H9 (cell line): ENCODE measurements at regions not wholly inside any gene's neighbourhood (a gene's known extent, or its start where the extent isn't known, plus 50 kb on each side); places are given as distances from the start of the nearest gene placed in this dataset.

Experiments
- DNase-seq: peaks from one replicate; pipeline ENCODE4 v3.0.0-alpha.2; 2017
- H2AFZ ChIP-seq: one replicate; pipeline ENCODE4 v1.6.1; 2013; ENCODE audit warnings: mild to moderate bottlenecking, low read length, control low read depth, moderate library complexity
- H2AK5ac ChIP-seq: 2 replicates; pipeline ENCODE4 v1.6.1; 2013; ENCODE audit warnings: low read length, control low read depth, mixed read lengths; ENCODE audit not compliant: insufficient read length
- H2BK120ac ChIP-seq: one replicate; pipeline ENCODE4 v1.6.1; 2013; ENCODE audit warnings: low read depth, mild to moderate bottlenecking, low read length, control low read depth, inconsistent platforms; ENCODE audit not compliant: poor library complexity, severe bottlenecking
- H2BK12ac ChIP-seq: 2 replicates; pipeline ENCODE4 v1.6.1; 2013; ENCODE audit warnings: low read length, control low read depth, mixed read lengths, low read depth; ENCODE audit not compliant: insufficient read length
- H2BK15ac ChIP-seq: 2 replicates; pipeline ENCODE4 v1.6.1; 2013; ENCODE audit warnings: low read depth, low read length, control low read depth
- H2BK20ac ChIP-seq: one replicate; pipeline ENCODE4 v1.6.1; 2013; ENCODE audit warnings: low read depth, mild to moderate bottlenecking, low read length, control low read depth, inconsistent platforms; ENCODE audit not compliant: poor library complexity, severe bottlenecking
- H2BK5ac ChIP-seq: 2 replicates; pipeline ENCODE4 v1.6.1; 2013; ENCODE audit warnings: low read length, control low read depth, mixed read lengths; ENCODE audit not compliant: insufficient read length
- H3K14ac ChIP-seq: 2 replicates; pipeline ENCODE4 v1.6.1; 2013; ENCODE audit warnings: low read length, control low read depth; ENCODE audit not compliant: insufficient read depth
- H3K18ac ChIP-seq: 2 replicates; pipeline ENCODE4 v1.6.1; 2013; ENCODE audit warnings: low read depth, mild to moderate bottlenecking, mixed read lengths, low read length, control low read depth; ENCODE audit not compliant: insufficient read length
- H3K23ac ChIP-seq: 2 replicates; pipeline ENCODE4 v1.6.1; 2013; ENCODE audit warnings: low read length, control low read depth, mixed read lengths, low read depth; ENCODE audit not compliant: insufficient read length
- H3K23me2 ChIP-seq: 2 replicates; pipeline ENCODE4 v1.6.1; 2013; ENCODE audit warnings: low read depth, mild to moderate bottlenecking, mixed read lengths, low read length, control low read depth; ENCODE audit not compliant: insufficient read length, poor library complexity, severe bottlenecking
- H3K27ac ChIP-seq: 2 replicates; pipeline ENCODE4 v1.5.1; 2013; ENCODE audit warnings: low read length, control low read depth, mixed read lengths, low read depth; ENCODE audit not compliant: insufficient read length
- H3K27me3 ChIP-seq: 2 replicates; pipeline ENCODE4 v1.6.1; 2013; ENCODE audit warnings: low read length, control low read depth, inconsistent platforms; ENCODE audit not compliant: insufficient read depth
- H3K4ac ChIP-seq: 2 replicates; pipeline ENCODE4 v1.6.1; 2013; ENCODE audit warnings: low read depth, mild to moderate bottlenecking, control low read depth, inconsistent platforms, low read length, moderate library complexity
- H3K4me1 ChIP-seq: 2 replicates; pipeline ENCODE4 v1.6.1; 2013; ENCODE audit warnings: low read length, control low read depth, inconsistent platforms; ENCODE audit not compliant: insufficient read depth
- H3K4me2 ChIP-seq: 2 replicates; pipeline ENCODE4 v1.6.1; 2013; ENCODE audit warnings: low read length, control low read depth, mixed read lengths; ENCODE audit not compliant: insufficient read length, insufficient read depth
- H3K56ac ChIP-seq: 2 replicates; pipeline ENCODE4 v1.6.1; 2013; ENCODE audit warnings: low read depth, mild to moderate bottlenecking, mixed read lengths, low read length, control low read depth; ENCODE audit not compliant: insufficient read length
- H3K79me1 ChIP-seq: 2 replicates; pipeline ENCODE4 v1.6.1; 2013; ENCODE audit warnings: low read depth, mild to moderate bottlenecking, moderate library complexity, low read length, control low read depth, inconsistent platforms; ENCODE audit not compliant: insufficient read depth, poor library complexity, severe bottlenecking
- H3K79me2 ChIP-seq: 2 replicates; pipeline ENCODE4 v1.6.1; 2013; ENCODE audit warnings: low read length, control low read depth, inconsistent platforms; ENCODE audit not compliant: insufficient read depth
- H3K9ac ChIP-seq: 2 replicates; pipeline ENCODE4 v1.6.1; 2013; ENCODE audit warnings: low read length, control low read depth, mixed read lengths; ENCODE audit not compliant: insufficient read length; ENCODE audit errors: extremely low read depth
- H3K9me3 ChIP-seq: one replicate; pipeline ENCODE4 v1.6.1; 2013; ENCODE audit warnings: low read depth, low read length, inconsistent platforms; ENCODE audit not compliant: control insufficient read depth
- H3T11ph ChIP-seq: one replicate; pipeline ENCODE4 v1.6.1; 2013; ENCODE audit warnings: mild to moderate bottlenecking, low read length, control low read depth, inconsistent platforms
- H4K20me1 ChIP-seq: one replicate; pipeline ENCODE4 v1.6.1; 2013; ENCODE audit not compliant: control insufficient read depth, insufficient read length, insufficient read depth
- H4K5ac ChIP-seq: 2 replicates; pipeline ENCODE4 v1.6.1; 2013; ENCODE audit warnings: low read depth, mild to moderate bottlenecking, mixed read lengths, low read length, control low read depth; ENCODE audit not compliant: insufficient read length
- H4K8ac ChIP-seq: replicated peaks from 2 replicates; pipeline ENCODE4 v1.6.1; 2013; ENCODE audit warnings: low read length, control low read depth, mixed read lengths, low read depth; ENCODE audit not compliant: insufficient read length
- H4K91ac ChIP-seq: 2 replicates; pipeline ENCODE4 v1.6.1; 2013; ENCODE audit warnings: low read depth, mild to moderate bottlenecking, moderate library complexity, mixed read lengths, low read length, control low read depth; ENCODE audit not compliant: insufficient read length
- H3K27ac Mint-ChIP-seq, 3 experiments: 2 replicates in 2 of 3; 3 replicates in 1 of 3; pipeline ENCODE4 v1.8.0; 2020 to 2021; ENCODE audit warnings: mixed read lengths in 3 of 3, mild to moderate bottlenecking in 1 of 3, moderate library complexity in 1 of 3
- H3K27me3 Mint-ChIP-seq: 2 replicates; pipeline ENCODE4 v1.8.0; 2021; ENCODE audit warnings: low read depth, mild to moderate bottlenecking, moderate library complexity, mixed read lengths
- H3K36me3 Mint-ChIP-seq, 3 experiments: 2 replicates in 2 of 3; 3 replicates in 1 of 3; pipeline ENCODE4 v1.8.0; 2020 to 2021; ENCODE audit warnings: low read depth in 3 of 3, mixed read lengths in 3 of 3; ENCODE audit not compliant: insufficient read depth in 1 of 3
- H3K4me1 Mint-ChIP-seq, 2 experiments: 2 replicates each; pipeline ENCODE4 v1.8.0; 2020; ENCODE audit warnings: mixed read lengths in 2 of 2
- H3K4me3 Mint-ChIP-seq, 2 experiments: 2 replicates in 1 of 2; 3 replicates in 1 of 2; pipeline ENCODE4 v1.8.0; 2020 to 2021; ENCODE audit warnings: mild to moderate bottlenecking in 2 of 2, mixed read lengths in 2 of 2, moderate library complexity in 1 of 2
- H3K9me3 Mint-ChIP-seq, 2 experiments: 2 replicates in 1 of 2; 3 replicates in 1 of 2; pipeline ENCODE4 v1.8.0; 2020; ENCODE audit warnings: mild to moderate bottlenecking in 2 of 2, mixed read lengths in 2 of 2, moderate library complexity in 1 of 2
- WGBS: extraction: QIAGEN DNeasy Blood & Tissue Kit; methylation state at CpG from one replicate; pipeline ENCODE4 v1.1.7; 2013; ENCODE audit warnings: missing lambda C conversion rate, low lambda C conversion rate, mixed read lengths; ENCODE audit not compliant: insufficient read length; ENCODE audit errors: extremely low coverage; 5-methylcytosine and 5-hydroxymethylcytosine counted together
- TF ChIP-seq, protein P1 (sequence below): fragments of 200-600 bp; sonication (generic); conservative IDR thresholded peaks from 3 replicates; pipeline ENCODE4 v1.8.0; 2021; ENCODE audit warnings: antibody characterized with exemption, mild to moderate bottlenecking

DNA sequence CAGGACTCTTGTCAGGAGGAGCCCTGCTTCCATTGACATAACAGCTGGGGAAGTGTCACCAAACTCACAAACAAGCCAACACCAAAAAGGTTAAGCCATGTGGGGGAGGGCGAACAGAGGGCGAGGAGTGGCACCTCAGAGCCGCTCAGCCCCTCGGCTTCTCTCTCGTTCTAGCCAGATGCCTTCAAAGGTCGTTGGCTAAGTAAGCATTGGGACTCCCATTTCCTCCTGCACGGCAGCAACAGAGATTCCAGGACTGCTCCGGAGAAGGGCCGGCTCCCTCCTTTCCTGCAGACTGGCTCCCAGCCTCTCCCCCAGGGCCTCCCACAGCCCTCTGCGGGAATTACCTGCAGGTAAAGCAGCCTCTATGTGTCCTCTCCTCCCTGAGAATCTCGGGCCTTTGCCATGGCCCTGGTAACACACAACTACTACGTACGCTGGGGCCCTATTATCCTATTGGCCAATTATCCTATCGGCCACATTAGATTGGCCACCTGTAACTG lies 52.1 kb upstream of the RNU6ATAC start:
- Histone ChIP-seq H3K79me1 (no peaks in the 10 kb centered on the region), H4K91ac (no peak overlapping the region), H3K4me2 (no peak overlapping the region), H3K27ac (no peak overlapping the region), H2BK5ac (no peak overlapping the region), H3K9ac (no peak overlapping the region), H3K27me3 (no peaks in the 10 kb centered on the region), H3K9me3 (no peaks in the 10 kb centered on the region), H3K18ac (no peak overlapping the region), H3K23me2 (no peaks in the 10 kb centered on the region), H3T11ph (no peak overlapping the region), H3K14ac (no peak overlapping the region; the same call in 1 of the 2 replicates), H2BK20ac (no peak overlapping the region), H2BK12ac (no peak overlapping the region), H3K4me1 (no peaks in the 10 kb centered on the region), H3K56ac (no peak overlapping the region), H3K4ac (no peak overlapping the region), H3K79me2 (no peaks in the 10 kb centered on the region), H4K5ac (no peak overlapping the region), H3K23ac (no peak overlapping the region), H2AFZ (no peak overlapping the region), H4K20me1 (no peaks in the 10 kb centered on the region), H2BK15ac (no peak overlapping the region), H4K8ac (no peak overlapping the region), H2AK5ac (no peak overlapping the region), H2BK120ac (no peak overlapping the region)
- Mint-ChIP-seq H3K4me1 (peaks cover 4 to 9% of the 10 kb centered on the region in 2 experiments; a peak in 3 of 4 replicates), H3K9me3 (no peaks in the 10 kb centered on the region; a peak in 1 of 5 replicates), H3K27me3 (no peaks in the 10 kb centered on the region), H3K36me3 (no peaks in the 10 kb centered on the region), H3K4me3 (no peak overlapping the region), H3K27ac (no peak overlapping the region)
- no CpG with 5 or more reads among the region's 14 CpGs for WGBS
- TF ChIP-seq, protein P1, sequence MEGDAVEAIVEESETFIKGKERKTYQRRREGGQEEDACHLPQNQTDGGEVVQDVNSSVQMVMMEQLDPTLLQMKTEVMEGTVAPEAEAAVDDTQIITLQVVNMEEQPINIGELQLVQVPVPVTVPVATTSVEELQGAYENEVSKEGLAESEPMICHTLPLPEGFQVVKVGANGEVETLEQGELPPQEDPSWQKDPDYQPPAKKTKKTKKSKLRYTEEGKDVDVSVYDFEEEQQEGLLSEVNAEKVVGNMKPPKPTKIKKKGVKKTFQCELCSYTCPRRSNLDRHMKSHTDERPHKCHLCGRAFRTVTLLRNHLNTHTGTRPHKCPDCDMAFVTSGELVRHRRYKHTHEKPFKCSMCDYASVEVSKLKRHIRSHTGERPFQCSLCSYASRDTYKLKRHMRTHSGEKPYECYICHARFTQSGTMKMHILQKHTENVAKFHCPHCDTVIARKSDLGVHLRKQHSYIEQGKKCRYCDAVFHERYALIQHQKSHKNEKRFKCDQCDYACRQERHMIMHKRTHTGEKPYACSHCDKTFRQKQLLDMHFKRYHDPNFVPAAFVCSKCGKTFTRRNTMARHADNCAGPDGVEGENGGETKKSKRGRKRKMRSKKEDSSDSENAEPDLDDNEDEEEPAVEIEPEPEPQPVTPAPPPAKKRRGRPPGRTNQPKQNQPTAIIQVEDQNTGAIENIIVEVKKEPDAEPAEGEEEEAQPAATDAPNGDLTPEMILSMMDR = no peak
- DNase-seq = no peak
